Fibroblast of villous mesenchyme (primary cell): ENCODE measurements at regions not wholly inside any gene's neighbourhood (a gene's known extent, or its start where the extent isn't known, plus 50 kb on each side); places are given as distances from the start of the nearest gene placed in this dataset.
"Not testable (repeated sequence)": the region's sequence is repeated elsewhere in the genome, so short reads cannot be mapped to it uniquely, and the experiment has no call there.

Experiments used
- DNase-seq: peaks from one replicate; pipeline ENCODE4 v3.0.0-alpha.2; 2010; ENCODE audit warnings: low read depth
- H3K4me3 ChIP-seq: 2 replicates; pipeline ENCODE4 v1.5.1; 2011; ENCODE audit warnings: low read depth, mild to moderate bottlenecking, low read length
- TF ChIP-seq, protein P1 (sequence below): IDR thresholded peaks from 2 replicates; pipeline ENCODE4 v1.5.1; 2012; ENCODE audit warnings: low read depth, mild to moderate bottlenecking, low read length; ENCODE audit not compliant: insufficient read depth

DNA sequence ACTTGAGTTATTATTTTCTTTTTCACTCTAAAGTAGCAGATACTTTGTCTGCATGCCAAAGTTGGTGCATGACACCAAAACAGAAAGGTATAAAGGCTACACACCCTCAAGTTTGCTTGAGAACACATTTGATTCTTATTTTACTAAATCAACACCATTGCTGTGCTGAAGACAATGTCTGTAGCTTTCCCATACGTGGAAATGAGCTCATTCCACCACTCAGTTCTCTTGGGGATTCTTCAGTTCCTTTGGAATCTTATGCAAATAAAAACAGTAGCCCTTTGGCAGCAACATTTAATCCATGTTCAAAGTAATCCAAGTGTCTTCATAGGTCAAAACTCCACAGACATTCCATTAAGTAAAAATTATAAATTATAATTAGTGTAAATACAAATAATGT is 264.9 kb downstream of the TLE1 start:
- no peak for DNase-seq
- no peak overlapping the region for H3K4me3 ChIP-seq
- TF ChIP-seq, protein P1, sequence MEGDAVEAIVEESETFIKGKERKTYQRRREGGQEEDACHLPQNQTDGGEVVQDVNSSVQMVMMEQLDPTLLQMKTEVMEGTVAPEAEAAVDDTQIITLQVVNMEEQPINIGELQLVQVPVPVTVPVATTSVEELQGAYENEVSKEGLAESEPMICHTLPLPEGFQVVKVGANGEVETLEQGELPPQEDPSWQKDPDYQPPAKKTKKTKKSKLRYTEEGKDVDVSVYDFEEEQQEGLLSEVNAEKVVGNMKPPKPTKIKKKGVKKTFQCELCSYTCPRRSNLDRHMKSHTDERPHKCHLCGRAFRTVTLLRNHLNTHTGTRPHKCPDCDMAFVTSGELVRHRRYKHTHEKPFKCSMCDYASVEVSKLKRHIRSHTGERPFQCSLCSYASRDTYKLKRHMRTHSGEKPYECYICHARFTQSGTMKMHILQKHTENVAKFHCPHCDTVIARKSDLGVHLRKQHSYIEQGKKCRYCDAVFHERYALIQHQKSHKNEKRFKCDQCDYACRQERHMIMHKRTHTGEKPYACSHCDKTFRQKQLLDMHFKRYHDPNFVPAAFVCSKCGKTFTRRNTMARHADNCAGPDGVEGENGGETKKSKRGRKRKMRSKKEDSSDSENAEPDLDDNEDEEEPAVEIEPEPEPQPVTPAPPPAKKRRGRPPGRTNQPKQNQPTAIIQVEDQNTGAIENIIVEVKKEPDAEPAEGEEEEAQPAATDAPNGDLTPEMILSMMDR: no peak

DNA sequence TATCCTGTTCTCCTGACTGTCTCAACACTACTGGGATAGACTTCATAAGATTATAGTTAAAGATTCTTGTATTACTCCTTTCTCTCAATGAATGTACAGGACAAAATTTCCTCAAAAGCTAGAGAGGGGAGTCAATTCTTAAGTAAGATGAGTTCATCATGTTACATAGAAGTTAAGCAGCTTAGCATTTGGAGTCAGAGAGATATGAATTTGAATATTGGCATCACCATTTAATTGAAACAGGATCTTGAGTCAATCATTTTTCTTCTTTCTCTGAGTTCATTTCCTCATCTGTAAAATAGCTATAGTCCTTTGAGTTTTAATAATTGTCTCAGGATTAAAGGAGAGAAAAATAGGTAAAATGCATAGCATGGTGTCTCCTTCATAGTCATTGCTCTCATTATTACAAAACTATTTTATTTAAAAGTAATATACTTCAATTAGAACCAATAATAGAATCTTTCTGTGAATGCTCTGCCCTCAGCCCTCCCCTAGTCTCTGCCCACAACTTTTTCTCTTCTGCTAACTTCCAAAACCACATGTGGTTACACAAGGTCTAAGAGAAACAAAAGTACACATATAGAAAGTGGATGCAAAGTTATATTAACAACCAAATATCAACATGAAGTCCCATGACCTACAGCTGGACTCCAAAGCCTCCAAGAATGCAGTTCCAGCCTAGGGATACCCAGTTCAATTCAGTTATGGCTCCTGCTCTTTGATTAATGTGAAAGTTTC is 265.6 kb downstream of the TLE1 start:
- no peak overlapping the region for H3K4me3 ChIP-seq
- DNase-seq: no peak
- TF ChIP-seq, protein P1: no peak

- not testable (repeated sequence) for DNase-seq, H3K4me3 ChIP-seq
These were observed 268.3 kb downstream of the TLE1 start for GRCh38 chr9:81421090-81421489.

GRCh38 chr9:81420024-81420423 is 269.3 kb downstream of the TLE1 start:
- H3K4me3 ChIP-seq: no peak overlapping the region
- no peak for DNase-seq
- TF ChIP-seq, protein P1: no peak

DNA sequence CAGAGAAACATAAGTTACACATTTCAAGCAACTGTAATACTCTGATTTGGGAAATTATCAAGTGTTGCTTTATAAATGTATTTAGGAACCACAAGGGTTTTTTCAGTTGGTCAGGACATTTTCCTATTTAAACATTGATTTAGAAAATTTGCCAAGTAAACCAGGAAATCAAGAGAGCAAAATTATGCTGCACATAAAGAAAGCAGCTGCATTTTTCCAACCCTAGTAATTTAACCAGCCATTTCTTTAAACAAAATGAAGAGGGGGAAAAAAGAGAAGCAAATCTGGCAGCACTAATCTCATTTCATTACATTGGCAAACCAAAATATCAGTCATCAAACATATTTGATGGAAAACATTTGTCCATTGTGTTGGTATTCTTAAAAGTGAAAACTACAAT is 271.4 kb downstream of the TLE1 start:
- no peak for DNase-seq
- TF ChIP-seq, protein P1: no peak
- no peak overlapping the region for H3K4me3 ChIP-seq

- no peak overlapping the region for H3K4me3 ChIP-seq
- TF ChIP-seq, protein P1: no peak
- no peak for DNase-seq
These were observed 272.1 kb downstream of the TLE1 start for GRCh38 chr9:81417299-81417675.

DNA sequence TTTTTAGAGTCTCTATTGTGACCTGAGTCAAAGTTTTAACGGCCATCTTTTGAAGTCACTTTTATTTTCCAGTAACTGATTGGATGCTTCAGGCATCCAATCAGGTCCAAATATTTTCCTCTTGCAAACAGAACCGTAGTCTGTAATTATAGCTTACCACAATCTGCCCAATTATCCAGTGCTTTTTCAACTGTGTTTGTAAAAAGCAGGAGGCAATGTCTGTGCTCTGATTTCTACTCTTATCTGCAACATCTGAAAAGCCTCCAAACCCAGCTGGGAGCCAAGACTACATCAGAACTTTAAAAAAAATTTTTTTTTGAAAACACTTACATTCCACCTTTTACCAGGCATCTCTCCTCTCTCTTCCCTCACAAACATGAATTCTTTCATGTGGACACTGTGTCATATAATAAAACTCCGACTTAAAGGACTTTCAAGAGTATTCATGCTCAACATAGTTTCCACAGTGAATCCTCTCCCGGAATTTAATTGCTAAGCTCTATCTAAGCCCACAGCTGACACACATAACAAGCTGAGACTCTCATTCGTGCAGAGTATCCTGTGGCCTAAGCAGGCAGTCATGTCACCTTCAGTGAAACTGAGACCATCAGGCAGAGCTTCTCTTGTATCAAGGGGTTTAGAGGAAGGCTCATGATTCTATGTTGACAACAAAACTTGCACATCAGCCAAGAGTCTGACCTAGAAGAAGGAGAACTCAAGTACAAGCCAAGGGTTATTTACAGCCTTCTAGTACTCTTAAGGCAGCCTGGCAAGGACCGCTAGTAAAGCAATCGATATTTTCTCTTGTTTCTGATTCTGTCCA is 272.7 kb downstream of the TLE1 start:
- no peak overlapping the region for H3K4me3 ChIP-seq
- DNase-seq: peak; percentile 46
- TF ChIP-seq, protein P1: no peak
